DOHH2 (cell line): ENCODE measurements at regions not wholly inside any gene's neighbourhood (a gene's known extent, or its start where the extent isn't known, plus 50 kb on each side); places are given as distances from the start of the nearest gene placed in this dataset.

Source experiments
- H3F3A ChIP-seq: fragments of 200-600 bp; sonication (generic), shearing (Covaris generic); 2 replicates; pipeline ENCODE4 v1.6.0; 2016; ENCODE audit warnings: antibody characterized with exemption, mild to moderate bottlenecking; ENCODE audit not compliant: control insufficient read depth, insufficient read depth
- H3K27ac ChIP-seq: fragments of 200-600 bp; sonication (generic); 2 replicates; pipeline ENCODE4 v1.5.1; 2014; ENCODE audit warnings: low read depth, mild to moderate bottlenecking, low read length, moderate library complexity
- H3K27me3 ChIP-seq: fragments of 200-600 bp; sonication (generic); 2 replicates; pipeline ENCODE4 v1.6.1; 2014; ENCODE audit warnings: mild to moderate bottlenecking, low read length, mixed read lengths; ENCODE audit not compliant: control insufficient read depth
- H3K36me3 ChIP-seq: fragments of 200-600 bp; sonication (generic); 2 replicates; pipeline ENCODE4 v1.6.1; 2014; ENCODE audit warnings: mild to moderate bottlenecking, low read length, moderate library complexity, mixed read lengths; ENCODE audit not compliant: control insufficient read depth
- H3K4me1 ChIP-seq: fragments of 200-600 bp; sonication (generic); 2 replicates; pipeline ENCODE4 v1.6.1; 2014; ENCODE audit warnings: mild to moderate bottlenecking, low read length, mixed read lengths; ENCODE audit not compliant: control insufficient read depth
- H3K4me2 ChIP-seq: fragments of 200-600 bp; sonication (generic); 2 replicates; pipeline ENCODE4 v1.6.0; 2014; ENCODE audit warnings: mild to moderate bottlenecking, low read length, moderate library complexity
- H3K4me3 ChIP-seq: fragments of 200-600 bp; sonication (generic); 2 replicates; pipeline ENCODE4 v1.5.1; 2014; ENCODE audit warnings: mild to moderate bottlenecking, low read length, mixed read lengths
- H3K79me2 ChIP-seq: fragments of 200-600 bp; sonication (generic); 2 replicates; pipeline ENCODE4 v1.6.1; 2014; ENCODE audit warnings: mild to moderate bottlenecking, low read length, mixed read lengths; ENCODE audit not compliant: control insufficient read depth
- H3K9me2 ChIP-seq: fragments of 200-600 bp; sonication (generic); replicated peaks from 2 replicates; pipeline ENCODE4 v1.6.1; 2014; ENCODE audit warnings: mild to moderate bottlenecking, low read length, mixed read lengths; ENCODE audit not compliant: control insufficient read depth
- H3K9me3 ChIP-seq: fragments of 200-600 bp; sonication (generic); 2 replicates; pipeline ENCODE4 v1.6.1; 2014; ENCODE audit warnings: antibody characterized with exemption, low read length, mixed read lengths; ENCODE audit not compliant: control insufficient read depth, insufficient read depth
- H4K20me1 ChIP-seq: fragments of 200-600 bp; sonication (generic); 2 replicates; pipeline ENCODE4 v1.6.0; 2014; ENCODE audit warnings: low read depth, mild to moderate bottlenecking, antibody characterized with exemption, low read length, moderate library complexity; ENCODE audit not compliant: control insufficient read depth, insufficient read depth
- EZH2phosphoT487 ChIP-seq: fragments of 200-600 bp; sonication (generic); IDR thresholded peaks from 2 replicates; pipeline ENCODE4 v1.6.1; 2017; ENCODE audit warnings: borderline replicate concordance, mild to moderate bottlenecking, antibody characterized with exemption, low read length, moderate library complexity, mixed read lengths
- TF ChIP-seq, protein P1 (sequence below): fragments of 200-600 bp; sonication (generic); IDR thresholded peaks from one replicate; pipeline ENCODE4 v1.5.1; 2014; ENCODE audit warnings: antibody characterized with exemption, mild to moderate bottlenecking, low read depth, low read length; ENCODE audit not compliant: poor library complexity, severe bottlenecking

DNA sequence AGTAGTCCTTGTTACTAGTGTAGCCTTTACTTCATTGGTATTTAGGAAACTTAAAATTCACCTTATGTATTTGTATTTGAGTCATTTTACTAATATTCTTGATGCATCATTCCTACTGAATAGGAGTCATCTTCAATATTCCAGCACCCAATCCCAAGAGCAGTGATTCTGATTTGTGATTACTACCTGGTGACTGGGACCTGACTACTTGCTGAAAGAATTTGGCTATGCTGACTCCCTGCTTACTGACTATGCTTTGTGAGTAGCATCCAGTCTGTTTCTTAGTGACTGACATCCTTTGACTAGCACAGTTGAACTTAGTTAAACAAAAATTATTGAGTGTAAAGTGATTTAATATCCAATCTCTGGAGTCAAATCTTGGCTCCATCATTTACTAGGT lies 129.9 kb upstream of the NEGR1 start:
- Histone ChIP-seq H3K4me3 (no peak overlapping the region), H3K9me3 (no peaks in the 10 kb centered on the region), H3K27ac (no peak overlapping the region), H3K36me3 (no peaks in the 10 kb centered on the region), H3K4me1 (no peaks in the 10 kb centered on the region), H3K9me2 (no peaks in the 10 kb centered on the region), H3K27me3 (no peaks in the 10 kb centered on the region), H3F3A (no peaks in the 10 kb centered on the region), H3K4me2 (no peak overlapping the region), H3K79me2 (no peaks in the 10 kb centered on the region), H4K20me1 (no peaks in the 10 kb centered on the region)
- no peak for TF ChIP-seq EZH2phosphoT487
- TF ChIP-seq, protein P1, sequence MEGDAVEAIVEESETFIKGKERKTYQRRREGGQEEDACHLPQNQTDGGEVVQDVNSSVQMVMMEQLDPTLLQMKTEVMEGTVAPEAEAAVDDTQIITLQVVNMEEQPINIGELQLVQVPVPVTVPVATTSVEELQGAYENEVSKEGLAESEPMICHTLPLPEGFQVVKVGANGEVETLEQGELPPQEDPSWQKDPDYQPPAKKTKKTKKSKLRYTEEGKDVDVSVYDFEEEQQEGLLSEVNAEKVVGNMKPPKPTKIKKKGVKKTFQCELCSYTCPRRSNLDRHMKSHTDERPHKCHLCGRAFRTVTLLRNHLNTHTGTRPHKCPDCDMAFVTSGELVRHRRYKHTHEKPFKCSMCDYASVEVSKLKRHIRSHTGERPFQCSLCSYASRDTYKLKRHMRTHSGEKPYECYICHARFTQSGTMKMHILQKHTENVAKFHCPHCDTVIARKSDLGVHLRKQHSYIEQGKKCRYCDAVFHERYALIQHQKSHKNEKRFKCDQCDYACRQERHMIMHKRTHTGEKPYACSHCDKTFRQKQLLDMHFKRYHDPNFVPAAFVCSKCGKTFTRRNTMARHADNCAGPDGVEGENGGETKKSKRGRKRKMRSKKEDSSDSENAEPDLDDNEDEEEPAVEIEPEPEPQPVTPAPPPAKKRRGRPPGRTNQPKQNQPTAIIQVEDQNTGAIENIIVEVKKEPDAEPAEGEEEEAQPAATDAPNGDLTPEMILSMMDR: no peak

DNA sequence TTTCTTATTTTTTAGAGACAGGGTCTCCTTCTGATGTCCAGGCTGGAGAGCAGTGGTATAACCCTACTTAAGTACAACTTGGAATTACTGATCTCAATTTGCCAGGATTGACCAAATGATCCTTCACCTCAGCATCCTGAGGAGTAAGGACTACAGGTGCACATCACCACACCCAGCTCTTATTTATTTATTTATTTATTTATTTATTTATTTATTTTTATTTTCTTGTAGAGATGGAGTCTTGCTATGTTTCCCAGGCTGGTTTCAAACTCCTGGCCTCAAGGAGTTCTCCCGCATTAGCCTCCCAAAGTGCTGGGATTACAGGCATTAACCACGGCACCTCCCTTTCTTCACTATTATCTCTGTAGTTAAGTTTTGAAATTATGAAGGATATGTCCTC lies 117.5 kb upstream of the NEGR1 start:
- Histone ChIP-seq H3K9me3 (no peaks in the 10 kb centered on the region; the same call in 1 of the 2 replicates), H3K4me1 (no peaks in the 10 kb centered on the region), H3K9me2 (no peaks in the 10 kb centered on the region)

DNA sequence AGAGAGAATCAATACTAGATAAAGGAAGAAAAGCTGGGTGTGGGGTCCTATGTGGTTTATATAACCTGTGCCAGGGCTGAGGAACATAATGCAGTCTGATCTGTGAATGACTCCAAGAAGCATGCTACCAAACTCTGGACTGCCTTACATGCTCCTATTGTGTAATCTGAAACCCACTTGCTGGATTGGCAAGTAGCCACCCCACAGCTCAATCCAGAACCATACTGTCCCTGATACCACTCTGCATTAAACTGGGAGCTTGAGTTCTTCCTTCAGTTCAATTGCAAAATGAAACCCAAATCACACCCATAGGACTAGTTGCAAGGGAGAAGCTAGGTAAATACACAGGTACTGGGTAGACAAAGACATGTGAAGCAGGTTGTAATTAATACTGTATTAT lies 115.4 kb upstream of the NEGR1 start:
- Histone ChIP-seq H3K27me3 (no peaks in the 10 kb centered on the region), H3K4me3 (no peak overlapping the region), H3K4me2 (no peak overlapping the region), H3K79me2 (no peaks in the 10 kb centered on the region), H3F3A (no peaks in the 10 kb centered on the region), H3K36me3 (no peaks in the 10 kb centered on the region), H3K27ac (no peak overlapping the region), H3K4me1 (no peaks in the 10 kb centered on the region), H3K9me2 (no peaks in the 10 kb centered on the region), H3K9me3 (no peaks in the 10 kb centered on the region; the same call in 1 of the 2 replicates), H4K20me1 (no peaks in the 10 kb centered on the region)
- TF ChIP-seq, protein P1: no peak
- no peak for TF ChIP-seq EZH2phosphoT487

More for the DNA sequence above, 117.5 kb upstream of the NEGR1 start:
- Histone ChIP-seq H3F3A (no peaks in the 10 kb centered on the region), H3K4me2 (no peak overlapping the region), H3K27me3 (no peaks in the 10 kb centered on the region), H3K36me3 (no peaks in the 10 kb centered on the region), H4K20me1 (no peaks in the 10 kb centered on the region), H3K79me2 (no peaks in the 10 kb centered on the region), H3K27ac (no peak overlapping the region), H3K4me3 (no peak overlapping the region)
- TF ChIP-seq, protein P1: no peak
- TF ChIP-seq EZH2phosphoT487: no peak
